T-helper 2 cell (primary cell): ENCODE measurements at regions not wholly inside any gene's neighbourhood (a gene's known extent, or its start where the extent isn't known, plus 50 kb on each side); places are given as distances from the start of the nearest gene placed in this dataset.

ENCODE experiments used
- DNase-seq, 5 experiments: peaks; one replicate each; pipeline versions ENCODE4 v3.0.0 to v3.0.0-alpha.2; 2012 to 2022

GRCh38 chr11:106463796-106464201 lies 386.3 kb downstream of the AASDHPPT start:
- DNase-seq: no peak

- no peak for DNase-seq
Measured at GRCh38 chr11:106464728-106465127, 387.3 kb downstream of the AASDHPPT start.

- DNase-seq: no peak
Measured at GRCh38 chr11:106466521-106467080, 389.1 kb downstream of the AASDHPPT start.

GRCh38 chr11:106467501-106467900 lies 390.0 kb downstream of the AASDHPPT start:
- DNase-seq: no peak

- DNase-seq: no peak
Measured at GRCh38 chr11:106468086-106468485, 390.6 kb downstream of the AASDHPPT start.

- no peak for DNase-seq
Measured at GRCh38 chr11:106468531-106468930, 391.1 kb downstream of the AASDHPPT start.

GRCh38 chr11:106470230-106470629 lies 392.8 kb downstream of the AASDHPPT start:
- DNase-seq: no peak

GRCh38 chr11:106471276-106471675 lies 393.8 kb downstream of the AASDHPPT start:
- DNase-seq: no peak

GRCh38 chr11:106473089-106473722 lies 395.7 kb downstream of the AASDHPPT start:
- no peak for DNase-seq

- DNase-seq: no peak
Measured at GRCh38 chr11:106474274-106474673, 396.8 kb downstream of the AASDHPPT start.

GRCh38 chr11:106475181-106475580 lies 397.7 kb downstream of the AASDHPPT start:
- DNase-seq: no peak

GRCh38 chr11:106477776-106478175 lies 400.3 kb downstream of the AASDHPPT start:
- no peak for DNase-seq

GRCh38 chr11:106479646-106480045 lies 402.2 kb downstream of the AASDHPPT start:
- no peak for DNase-seq

GRCh38 chr11:106480581-106481190 lies 403.2 kb downstream of the AASDHPPT start:
- no peak for DNase-seq

GRCh38 chr11:106482917-106483785 lies 405.7 kb downstream of the AASDHPPT start:
- no peak for DNase-seq

- no peak for DNase-seq
Measured at GRCh38 chr11:106491751-106492150, 414.3 kb downstream of the AASDHPPT start.

- no peak for DNase-seq
Measured at GRCh38 chr11:106493751-106494150, 416.3 kb downstream of the AASDHPPT start.

- DNase-seq: no peak
Measured at GRCh38 chr11:106495046-106495445, 417.6 kb downstream of the AASDHPPT start.

- no peak for DNase-seq
Measured at GRCh38 chr11:106496677-106497076, 419.2 kb downstream of the AASDHPPT start.

- no peak for DNase-seq
Measured at GRCh38 chr11:106497321-106497720, 419.9 kb downstream of the AASDHPPT start.

- DNase-seq: no peak
Measured at GRCh38 chr11:106497822-106498221, 420.4 kb downstream of the AASDHPPT start.

GRCh38 chr11:106503901-106504300 lies 426.4 kb downstream of the AASDHPPT start:
- no peak for DNase-seq

- no peak for DNase-seq
Measured at GRCh38 chr11:106507645-106508306, 430.3 kb downstream of the AASDHPPT start.
